ENCODE measurements at regions not wholly inside any gene's neighbourhood (a gene's known extent, or its start where the extent isn't known, plus 50 kb on each side); places are given as distances from the start of the nearest gene placed in this dataset.

- H3K27ac ChIP-seq: no peak overlapping the region
- no peak for TF ChIP-seq CTCF (conservative IDR thresholded peaks at IDR 0.05)
Observed at GRCh38 chr1:87194856-87195255, 133.8 kb upstream of the LMO4 start.

- no peak for TF ChIP-seq CTCF (conservative IDR thresholded peaks at IDR 0.05)
- no peak overlapping the region for H3K27ac ChIP-seq
Observed at GRCh38 chr1:87196110-87196827, 132.4 kb upstream of the LMO4 start.

- TF ChIP-seq CTCF (conservative IDR thresholded peaks at IDR 0.05): no peak
- no peak overlapping the region for H3K27ac ChIP-seq
Observed at GRCh38 chr1:87197156-87197555, 131.5 kb upstream of the LMO4 start.

GRCh38 chr1:87197641-87198040, 131.0 kb upstream of the LMO4 start:
- H3K27ac ChIP-seq: no peak overlapping the region
- no peak for TF ChIP-seq CTCF (conservative IDR thresholded peaks at IDR 0.05)

- TF ChIP-seq CTCF (conservative IDR thresholded peaks at IDR 0.05): no peak
- peak overlapping the region; percentile 37 for H3K27ac ChIP-seq
Observed at GRCh38 chr1:87200875-87201638, 127.6 kb upstream of the LMO4 start.

GRCh38 chr1:87201768-87202167, 126.9 kb upstream of the LMO4 start:
- no peak for TF ChIP-seq CTCF (conservative IDR thresholded peaks at IDR 0.05)
- peak overlapping the region; percentile 37; the same call in 1 of the 2 replicates for H3K27ac ChIP-seq

- H3K27ac ChIP-seq: no peak overlapping the region
- TF ChIP-seq CTCF (conservative IDR thresholded peaks at IDR 0.05): no peak
Observed at GRCh38 chr1:87202451-87202850, 126.2 kb upstream of the LMO4 start.

All from VCaP (cell line).